HepG2 (cell line): ENCODE measurements at regions not wholly inside any gene's neighbourhood (a gene's known extent, or its start where the extent isn't known, plus 50 kb on each side); places are given as distances from the start of the nearest gene placed in this dataset.

Experiments used
- ATAC-seq: fragments of 200-7000 bp; cut with Tn5 transposase; 3 replicates; pipeline ENCODE4 v1.9.1; 2020; ENCODE audit warnings: mild to moderate bottlenecking, moderate library complexity
- BruUV-seq: library from RNA; stranded (reverse); fragments of 400-500 nt; replicated peaks from 2 replicates; lab custom pipeline; 2021; lab: Mats Ljungman, UMichigan
- CTCF ChIA-PET: fragments of 300-600 bp; formaldehyde crosslinking; extraction: SDS; loops from one replicate; lab custom pipeline; 2021; ENCODE audit warnings: low total read pairs, inconsistent platforms, low intra/inter-chr PET ratio; lab: Yijun Ruan, JAX
- POLR2A ChIA-PET: fragments of 350-600 bp; sonication (Branson Sonifier 250); formaldehyde crosslinking; loops from one replicate; lab custom pipeline; 2020; ENCODE audit warnings: antibody characterized with exemption, inconsistent platforms; lab: Yijun Ruan, JAX
- DNase-seq: peaks from one replicate; pipeline ENCODE4 v3.0.0-alpha.2; 2015; ENCODE audit warnings: low spot score
- FAIRE-seq: peaks from 3 replicates; lab custom pipeline; 2011; peaks lifted over from hg19 to GRCh38; lab: Jason Lieb, UNC
- H2AFZ ChIP-seq: one replicate; pipeline ENCODE4 v1.6.1; 2011; ENCODE audit warnings: low read length, inconsistent platforms
- H3K27ac ChIP-seq: fragments of 300-600 bp; 3 replicates; pipeline ENCODE4 v1.8.0; 2011; ENCODE audit warnings: mixed run types, mild to moderate bottlenecking, mixed read lengths, low read length, inconsistent platforms; ENCODE audit not compliant: insufficient read depth; ENCODE audit errors: extremely low read length
- H3K27me3 ChIP-seq, 2 experiments: fragments of 200-600 bp in 1 of 2; 2 replicates in 1 of 2; 3 replicates in 1 of 2; pipeline versions ENCODE4 v1.6.0 to v1.8.0; 2011; ENCODE audit warnings: low read length in 2 of 2, mild to moderate bottlenecking in 2 of 2, moderate library complexity in 2 of 2, inconsistent platforms in 1 of 2; ENCODE audit not compliant: insufficient read depth in 2 of 2, control insufficient read depth in 1 of 2
- H3K36me3 ChIP-seq, 2 experiments: fragments of 200-600 bp in 1 of 2; replicated peaks in 1 of 2; 2 replicates in 1 of 2; 3 replicates in 1 of 2; pipeline versions ENCODE4 v1.5.1 to v1.8.0; 2011; ENCODE audit warnings: low read length in 2 of 2, inconsistent platforms in 1 of 2; ENCODE audit not compliant: insufficient read depth in 2 of 2, control insufficient read depth in 1 of 2
- H3K4me1 ChIP-seq: 2 replicates; pipeline ENCODE4 v1.5.1; 2012; ENCODE audit warnings: low read length, inconsistent platforms; ENCODE audit not compliant: insufficient read depth
- H3K4me2 ChIP-seq: 2 replicates; pipeline ENCODE4 v1.6.0; 2011; ENCODE audit warnings: low read depth, low read length, inconsistent platforms
- H3K4me3 ChIP-seq, 3 experiments: fragments of 200-600 bp in 1 of 3; sonication (generic), shearing (Covaris generic) in 1 of 3; replicated peaks in 1 of 3; 2 replicates each; pipeline ENCODE4 v1.5.1; 2011 to 2016; ENCODE audit warnings: low read length in 3 of 3, inconsistent platforms in 2 of 3, low read depth in 2 of 3, mild to moderate bottlenecking in 2 of 3, control low read depth in 1 of 3, mixed read lengths in 1 of 3; ENCODE audit not compliant: insufficient read depth in 1 of 3
- H3K79me2 ChIP-seq: one replicate; pipeline ENCODE4 v1.6.1; 2011; ENCODE audit warnings: low read length, inconsistent platforms; ENCODE audit not compliant: insufficient read depth
- H3K9ac ChIP-seq: 2 replicates; pipeline ENCODE4 v1.6.0; 2011; ENCODE audit warnings: mild to moderate bottlenecking, low read depth, low read length, inconsistent platforms; ENCODE audit not compliant: insufficient read depth
- H3K9me3 ChIP-seq: 2 replicates; pipeline ENCODE4 v1.5.1; 2012; ENCODE audit warnings: mild to moderate bottlenecking, low read length
- H4K20me1 ChIP-seq: 2 replicates; pipeline ENCODE4 v1.6.0; 2011; ENCODE audit warnings: inconsistent platforms, mild to moderate bottlenecking, low read length, moderate library complexity; ENCODE audit not compliant: insufficient read depth
- ASH2L ChIP-seq: fragments of 300-600, 200-600 bp; sonication (generic); IDR thresholded peaks from 2 replicates; pipeline ENCODE4 v1.7.0; 2017; ENCODE audit warnings: low read depth, mild to moderate bottlenecking, moderate library complexity, mixed read lengths, low read length; ENCODE audit not compliant: insufficient read length
- BRF2 ChIP-seq: sonication (generic); formaldehyde crosslinking; IDR thresholded peaks from 2 replicates; pipeline ENCODE4 v1.8.1; 2022; ENCODE audit warnings: mild to moderate bottlenecking, missing genetic modification reagents
- JUND ChIP-seq: sonication (generic); formaldehyde crosslinking; IDR thresholded peaks from 2 replicates; pipeline ENCODE4 v1.8.0; 2022; ENCODE audit warnings: mild to moderate bottlenecking, missing genetic modification reagents
- MED1 ChIP-seq: sonication (generic); formaldehyde crosslinking; IDR thresholded peaks from 2 replicates; pipeline ENCODE4 v1.4.0; 2020; ENCODE audit warnings: missing genetic modification reagents
- NCOA2 ChIP-seq: sonication (generic); formaldehyde crosslinking; IDR thresholded peaks from 2 replicates; pipeline ENCODE4 v1.8.0; 2022; ENCODE audit warnings: inconsistent platforms
- PCBP2 ChIP-seq: fragments of 200-400 bp; formaldehyde crosslinking; optimal IDR thresholded peaks from 2 replicates; pipeline ENCODE3; 2018; ENCODE audit warnings: low read length, low read depth; ENCODE audit not compliant: poor library complexity, severe bottlenecking
- RBM39 ChIP-seq: fragments of 200-400 bp; formaldehyde crosslinking; IDR thresholded peaks from one replicate; pipeline ENCODE4 v1.6.1; 2018; ENCODE audit warnings: antibody characterized with exemption, mild to moderate bottlenecking, low read depth, low read length; ENCODE audit not compliant: poor library complexity, severe bottlenecking
- SMAD9 ChIP-seq: sonication (generic); formaldehyde crosslinking; IDR thresholded peaks from 2 replicates; pipeline ENCODE4 v1.5.1; 2020; ENCODE audit warnings: mild to moderate bottlenecking, missing genetic modification reagents
- ZKSCAN1 ChIP-seq: fragments of 150-350 bp; IDR thresholded peaks from 2 replicates; pipeline ENCODE4 v1.6.1; 2014; ENCODE audit warnings: low read length
- ZMAT3 ChIP-seq: sonication (generic); formaldehyde crosslinking; conservative IDR thresholded peaks from 2 replicates; pipeline ENCODE4 v1.7.0; 2021; ENCODE audit warnings: missing genetic modification reagents
- ZNF121 ChIP-seq: sonication (generic); formaldehyde crosslinking; IDR thresholded peaks from 2 replicates; pipeline ENCODE4 v1.5.0; 2020; ENCODE audit warnings: mild to moderate bottlenecking, missing genetic modification reagents
- WGBS: methylation state at CpG from one replicate; pipeline ENCODE4 v1.1.6; 2017; ENCODE audit warnings: low lambda C conversion rate; 5-methylcytosine and 5-hydroxymethylcytosine counted together
- in situ Hi-C: cut with HindIII; loops from 2 replicates; pipeline ENCODE4 v1.10.0; 2017; ENCODE audit warnings: low pct_unique_long_range_greater_than_20kb; ENCODE audit not compliant: extremely low pct_ligation_motif_present
- intact Hi-C: fragments of 100-400 bp; cut with micrococcal nuclease; formaldehyde crosslinking; loops from one replicate; pipeline ENCODE4 v1.10.0; 2022; ENCODE audit not compliant: unreplicated experiment
- TF ChIP-seq, protein P1 (sequence below): sonication (generic); formaldehyde crosslinking; IDR thresholded peaks from 2 replicates; pipeline ENCODE4 v1.4.0; 2020; ENCODE audit warnings: missing genetic modification reagents

- BruUV-seq, result no TSS peak
- ChIA-PET CTCF (no interaction called here), POLR2A (no interaction called here)
- Histone ChIP-seq H3K9me3 (peaks cover 6% of the 10 kb centered on the region; the same call in 1 of the 2 replicates), H3K79me2 (no peaks in the 10 kb centered on the region), H3K4me1 (peaks cover 22% of the 10 kb centered on the region), H3K27me3 (no peaks in the 10 kb centered on the region), H3K4me3 (no peak overlapping the region), H3K27ac (no peak overlapping the region), H3K4me2 (no peak overlapping the region), H3K36me3 (no peaks in the 10 kb centered on the region), H4K20me1 (no peaks in the 10 kb centered on the region), H3K9ac (no peak overlapping the region), H2AFZ (no peak overlapping the region)
- ATAC-seq (no peak), FAIRE-seq (no peak), DNase-seq (no peak)
- in situ Hi-C loops (no loop called here), intact Hi-C loops (no loop called here)
- TF ChIP-seq, protein P1, sequence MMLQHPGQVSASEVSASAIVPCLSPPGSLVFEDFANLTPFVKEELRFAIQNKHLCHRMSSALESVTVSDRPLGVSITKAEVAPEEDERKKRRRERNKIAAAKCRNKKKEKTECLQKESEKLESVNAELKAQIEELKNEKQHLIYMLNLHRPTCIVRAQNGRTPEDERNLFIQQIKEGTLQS (CRISPR knock-in tag), result no peak
- no peak for TF ChIP-seq BRF2
- no peak for TF ChIP-seq NCOA2 (CRISPR knock-in tag)
- TF ChIP-seq ZNF121 (CRISPR knock-in tag), result no peak
- TF ChIP-seq MED1 (CRISPR knock-in tag), result no peak
- TF ChIP-seq PCBP2, result no peak
- TF ChIP-seq RBM39, result no peak
- TF ChIP-seq ZKSCAN1, result no peak
- no peak for TF ChIP-seq ASH2L
- no peak for TF ChIP-seq JUND (CRISPR knock-in tag)
- TF ChIP-seq SMAD9 (CRISPR knock-in tag), result no peak
- TF ChIP-seq ZMAT3 (CRISPR knock-in tag), result no peak
- WGBS, result 33% methylated on average over 1 of the region's 1 CpG
Measured at GRCh38 chr5:74978345-74978744, 74.0 kb downstream of the GCNT4 start.
